Central memory CD8-positive, alpha-beta T cell (primary cell): ENCODE measurements at regions not wholly inside any gene's neighbourhood (a gene's known extent, or its start where the extent isn't known, plus 50 kb on each side); places are given as distances from the start of the nearest gene placed in this dataset.

ENCODE experiments used
- ATAC-seq: fragments of 150-1000 bp; cut with Tn5 transposase; replicated peaks from 2 replicates; pipeline ENCODE4 v1.10.0; 2022; ENCODE audit warnings: mild to moderate bottlenecking, moderate FRiP score, moderate number of reproducible peaks; ENCODE audit not compliant: poor library complexity, severe bottlenecking; ENCODE audit errors: extremely low read depth
- DNase-seq, 2 donors: peaks; one replicate each; pipeline ENCODE4 v3.0.0; 2021; ENCODE audit warnings: low spot score in 2 of 2
- H3K27ac Mint-ChIP-seq: one replicate; pipeline ENCODE4 v1.8.0; 2022; ENCODE audit warnings: low read depth, mild to moderate bottlenecking, moderate library complexity, mixed read lengths
- H3K27me3 Mint-ChIP-seq: one replicate; pipeline ENCODE4 v1.8.0; 2022; ENCODE audit warnings: mixed read lengths
- H3K36me3 Mint-ChIP-seq: one replicate; pipeline ENCODE4 v1.8.0; 2022; ENCODE audit warnings: mild to moderate bottlenecking, moderate library complexity, mixed read lengths; ENCODE audit not compliant: insufficient read depth
- H3K4me1 Mint-ChIP-seq: one replicate; pipeline ENCODE4 v1.8.0; 2022; ENCODE audit warnings: mixed read lengths
- H3K4me3 Mint-ChIP-seq: one replicate; pipeline ENCODE4 v1.8.0; 2022; ENCODE audit warnings: mild to moderate bottlenecking, moderate library complexity, mixed read lengths
- H3K9me3 Mint-ChIP-seq: one replicate; pipeline ENCODE4 v1.8.0; 2022; ENCODE audit warnings: mixed read lengths

DNA sequence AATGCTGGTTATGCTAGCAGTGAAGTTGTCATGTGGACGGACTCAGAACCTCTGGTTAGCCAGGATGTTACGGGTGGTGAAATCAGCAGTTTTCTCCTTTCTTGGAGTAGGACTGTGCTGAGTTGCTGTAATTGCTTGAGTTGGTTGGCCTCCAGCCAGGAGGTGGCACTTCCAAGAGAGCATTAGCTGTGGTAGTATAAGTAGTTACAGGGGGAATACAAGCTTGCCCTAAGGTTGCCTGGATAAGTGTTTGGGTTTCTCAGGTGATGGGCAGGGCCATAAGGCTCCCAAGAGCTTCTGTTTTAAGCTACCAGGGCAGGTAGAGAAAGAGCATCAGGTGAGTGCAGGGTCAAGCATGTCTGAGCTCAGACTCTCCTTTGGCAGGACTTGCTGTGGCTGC, 103.0 kb downstream of the ZNF518B start:
- peaks cover 65% of the 10 kb centered on the region for H3K27me3 Mint-ChIP-seq
- no peak overlapping the region for H3K4me3 Mint-ChIP-seq
- ATAC-seq, result no peak
- H3K9me3 Mint-ChIP-seq, result no peaks in the 10 kb centered on the region
- H3K4me1 Mint-ChIP-seq, result no peaks in the 10 kb centered on the region
- no peak overlapping the region for H3K27ac Mint-ChIP-seq
- H3K36me3 Mint-ChIP-seq, result no peaks in the 10 kb centered on the region
- DNase-seq, result no peak

DNA sequence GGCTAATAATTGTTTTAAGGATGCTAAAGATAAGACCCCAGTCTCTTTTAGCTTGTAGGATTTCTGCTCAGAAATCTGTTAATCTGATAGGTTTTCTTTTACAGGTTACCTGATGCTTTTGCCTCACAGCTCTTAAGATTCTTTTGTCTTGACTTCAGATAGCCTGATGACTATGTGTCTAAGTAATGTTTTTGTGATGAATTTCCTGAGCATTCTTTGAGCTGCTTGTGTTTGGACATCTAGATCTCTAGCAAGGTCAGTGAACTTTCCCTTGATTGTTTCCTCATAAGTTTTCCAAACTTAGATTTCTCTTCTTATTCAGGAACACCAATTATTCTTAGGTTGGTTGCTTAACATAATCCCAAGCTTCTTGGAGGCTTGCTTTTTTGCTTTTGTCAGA, 104.1 kb downstream of the ZNF518B start:
- ATAC-seq (no peak), DNase-seq (no peak)
- no peak overlapping the region for H3K27ac Mint-ChIP-seq
- H3K4me1 Mint-ChIP-seq, result no peaks in the 10 kb centered on the region
- H3K36me3 Mint-ChIP-seq, result no peaks in the 10 kb centered on the region
- peaks cover 61% of the 10 kb centered on the region for H3K27me3 Mint-ChIP-seq
- no peaks in the 10 kb centered on the region for H3K9me3 Mint-ChIP-seq
- H3K4me3 Mint-ChIP-seq, result no peak overlapping the region

DNA sequence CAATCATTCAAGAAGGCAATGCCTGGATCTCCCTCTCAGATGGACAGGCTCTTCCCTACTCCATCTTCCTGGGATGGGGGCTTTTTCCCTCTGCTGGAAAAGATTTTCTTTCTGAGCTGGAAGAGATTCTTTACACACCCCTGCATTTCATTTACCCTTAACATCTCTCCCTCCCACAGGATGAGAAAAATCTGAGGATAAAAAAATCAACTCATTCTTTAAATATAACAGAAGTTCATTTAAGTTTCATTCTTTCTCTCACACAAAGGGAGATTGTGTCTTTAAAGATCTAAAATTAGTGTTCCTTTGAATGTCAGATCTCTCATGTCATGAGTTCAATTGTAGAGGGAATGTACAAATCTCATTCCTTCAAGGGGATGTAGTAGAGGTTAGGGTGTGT, 109.0 kb downstream of the ZNF518B start:
- ATAC-seq (no peak), DNase-seq (no peak)
- no peaks in the 10 kb centered on the region for H3K9me3 Mint-ChIP-seq
- H3K27me3 Mint-ChIP-seq, result peaks cover 56% of the 10 kb centered on the region
- no peak overlapping the region for H3K4me3 Mint-ChIP-seq
- H3K4me1 Mint-ChIP-seq, result no peaks in the 10 kb centered on the region
- H3K27ac Mint-ChIP-seq, result no peak overlapping the region
- no peaks in the 10 kb centered on the region for H3K36me3 Mint-ChIP-seq

GRCh38 chr4:10347815-10348214, 109.4 kb downstream of the ZNF518B start:
- ATAC-seq, result no peak
- H3K4me3 Mint-ChIP-seq, result no peak overlapping the region

GRCh38 chr4:10347281-10347795, 109.9 kb downstream of the ZNF518B start:
- H3K9me3 Mint-ChIP-seq, result no peaks in the 10 kb centered on the region
- no peaks in the 10 kb centered on the region for H3K36me3 Mint-ChIP-seq
- no peak overlapping the region for H3K4me3 Mint-ChIP-seq
- H3K27ac Mint-ChIP-seq, result no peak overlapping the region
- DNase-seq, result no peak
- ATAC-seq, result no peak
- H3K27me3 Mint-ChIP-seq, result peaks cover 65% of the 10 kb centered on the region
- no peaks in the 10 kb centered on the region for H3K4me1 Mint-ChIP-seq

More at GRCh38 chr4:10347815-10348214, 109.4 kb downstream of the ZNF518B start:
- no peak for DNase-seq
- no peak overlapping the region for H3K27ac Mint-ChIP-seq
- peaks cover 60% of the 10 kb centered on the region for H3K27me3 Mint-ChIP-seq
- no peaks in the 10 kb centered on the region for H3K4me1 Mint-ChIP-seq
- no peaks in the 10 kb centered on the region for H3K9me3 Mint-ChIP-seq
- H3K36me3 Mint-ChIP-seq, result no peaks in the 10 kb centered on the region

DNA sequence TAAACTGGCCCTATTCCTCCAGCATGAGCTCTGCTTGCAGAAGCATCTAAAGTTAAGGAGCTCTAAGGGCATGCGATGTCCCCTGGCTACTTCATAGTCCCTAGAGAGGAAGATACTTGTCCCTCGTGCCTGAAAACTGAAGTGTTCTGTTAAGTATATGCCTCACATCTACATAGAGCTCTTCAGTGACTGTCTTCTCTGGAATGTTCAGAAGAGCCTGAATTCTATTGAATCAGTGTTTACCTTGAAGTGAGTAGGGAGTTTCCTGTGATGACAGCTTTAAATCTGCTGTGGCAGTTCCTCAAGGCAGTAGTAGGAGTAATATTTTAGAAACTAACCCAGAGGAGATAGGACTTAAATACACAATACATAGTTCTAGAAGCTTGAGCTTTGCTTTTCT, 111.2 kb downstream of the ZNF518B start:
- ATAC-seq, result no peak
- Mint-ChIP-seq H3K9me3 (no peaks in the 10 kb centered on the region), H3K4me3 (no peak overlapping the region), H3K36me3 (no peaks in the 10 kb centered on the region), H3K27me3 (peaks cover 66% of the 10 kb centered on the region), H3K27ac (no peak overlapping the region), H3K4me1 (no peaks in the 10 kb centered on the region)
- DNase-seq, result no peak

GRCh38 chr4:10345381-10345784, 111.8 kb downstream of the ZNF518B start:
- no peak overlapping the region for H3K27ac Mint-ChIP-seq
- peaks cover 65% of the 10 kb centered on the region for H3K27me3 Mint-ChIP-seq
- ATAC-seq (no peak), DNase-seq (no peak)
- H3K4me1 Mint-ChIP-seq, result no peaks in the 10 kb centered on the region
- H3K4me3 Mint-ChIP-seq, result no peak overlapping the region
- H3K9me3 Mint-ChIP-seq, result no peaks in the 10 kb centered on the region
- H3K36me3 Mint-ChIP-seq, result no peaks in the 10 kb centered on the region

GRCh38 chr4:10344824-10345223, 112.4 kb downstream of the ZNF518B start:
- Mint-ChIP-seq H3K27ac (no peak overlapping the region), H3K9me3 (no peaks in the 10 kb centered on the region), H3K4me3 (no peak overlapping the region), H3K4me1 (no peaks in the 10 kb centered on the region), H3K27me3 (peaks cover 60% of the 10 kb centered on the region), H3K36me3 (no peaks in the 10 kb centered on the region)
- DNase-seq (no peak), ATAC-seq (no peak)

DNA sequence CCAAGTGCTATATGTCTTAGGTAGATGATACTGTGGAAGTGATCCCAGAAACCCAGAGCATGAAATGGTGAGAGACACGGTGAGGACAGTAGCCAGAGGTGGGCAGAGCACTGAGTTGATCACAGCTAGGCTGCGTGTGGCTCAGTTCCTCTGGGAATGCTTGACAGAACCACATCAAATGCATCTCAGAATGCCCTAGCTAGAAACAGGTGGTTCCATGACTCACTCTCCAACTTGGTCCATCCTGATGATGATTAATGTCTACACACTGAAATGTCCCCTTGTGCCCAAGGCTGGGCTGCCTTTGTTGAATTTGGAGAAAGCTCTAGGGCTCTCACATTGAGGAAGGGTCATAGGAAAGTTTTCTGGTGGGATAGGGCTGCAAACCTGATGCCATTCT, 113.6 kb downstream of the ZNF518B start:
- no peak overlapping the region for H3K27ac Mint-ChIP-seq
- H3K4me3 Mint-ChIP-seq, result no peak overlapping the region
- H3K9me3 Mint-ChIP-seq, result no peaks in the 10 kb centered on the region
- H3K27me3 Mint-ChIP-seq, result peaks cover 50% of the 10 kb centered on the region
- ATAC-seq, result no peak
- H3K4me1 Mint-ChIP-seq, result no peaks in the 10 kb centered on the region
- DNase-seq, result no peak
- no peaks in the 10 kb centered on the region for H3K36me3 Mint-ChIP-seq

DNA sequence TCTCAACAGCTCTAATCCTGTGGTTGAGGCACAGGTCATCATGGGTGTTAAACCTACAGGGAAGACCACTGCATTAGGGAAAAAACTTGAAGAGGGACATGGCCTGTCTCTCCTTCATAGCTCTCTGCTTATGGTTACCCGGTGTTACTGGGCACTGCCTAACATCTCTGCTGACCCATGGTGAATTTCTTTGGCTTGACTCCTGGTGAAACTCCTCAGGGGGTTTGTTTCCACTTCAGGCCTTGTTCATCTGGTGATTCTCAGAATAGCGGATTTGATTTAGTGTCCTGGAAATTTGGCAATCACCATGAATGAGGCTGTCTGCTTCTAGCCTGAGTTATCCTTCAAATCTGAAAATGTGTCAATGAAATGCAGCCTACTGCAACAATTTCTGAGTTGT, 114.4 kb downstream of the ZNF518B start:
- no peaks in the 10 kb centered on the region for H3K4me1 Mint-ChIP-seq
- H3K9me3 Mint-ChIP-seq, result no peaks in the 10 kb centered on the region
- H3K4me3 Mint-ChIP-seq, result no peak overlapping the region
- no peak for ATAC-seq
- H3K36me3 Mint-ChIP-seq, result no peaks in the 10 kb centered on the region
- DNase-seq, result no peak
- peaks cover 58% of the 10 kb centered on the region for H3K27me3 Mint-ChIP-seq
- H3K27ac Mint-ChIP-seq, result no peak overlapping the region

DNA sequence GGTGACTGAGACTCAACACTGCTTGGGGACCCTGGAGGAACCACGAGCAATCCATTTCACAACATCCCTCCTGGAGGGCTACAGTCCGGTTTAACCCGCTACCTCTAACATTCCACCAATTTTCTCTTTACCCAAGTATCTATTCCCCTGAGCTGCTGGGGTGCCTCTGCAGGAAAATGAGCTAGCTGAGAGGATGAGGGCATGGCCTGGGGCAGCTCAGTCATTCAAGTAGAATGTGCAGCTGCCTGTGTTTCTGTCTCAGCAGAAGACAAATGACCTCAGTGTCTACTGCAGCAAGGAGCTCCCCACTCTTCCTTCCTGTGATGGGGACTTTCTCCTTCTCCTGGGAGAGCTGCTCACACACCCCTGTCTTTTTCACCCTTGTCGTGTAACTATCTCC, 120.8 kb downstream of the ZNF518B start:
- Mint-ChIP-seq H3K4me1 (no peaks in the 10 kb centered on the region), H3K27me3 (peaks cover 62% of the 10 kb centered on the region), H3K27ac (no peak overlapping the region), H3K36me3 (no peaks in the 10 kb centered on the region), H3K9me3 (no peaks in the 10 kb centered on the region), H3K4me3 (no peak overlapping the region)
- no peak for DNase-seq
- ATAC-seq, result no peak

DNA sequence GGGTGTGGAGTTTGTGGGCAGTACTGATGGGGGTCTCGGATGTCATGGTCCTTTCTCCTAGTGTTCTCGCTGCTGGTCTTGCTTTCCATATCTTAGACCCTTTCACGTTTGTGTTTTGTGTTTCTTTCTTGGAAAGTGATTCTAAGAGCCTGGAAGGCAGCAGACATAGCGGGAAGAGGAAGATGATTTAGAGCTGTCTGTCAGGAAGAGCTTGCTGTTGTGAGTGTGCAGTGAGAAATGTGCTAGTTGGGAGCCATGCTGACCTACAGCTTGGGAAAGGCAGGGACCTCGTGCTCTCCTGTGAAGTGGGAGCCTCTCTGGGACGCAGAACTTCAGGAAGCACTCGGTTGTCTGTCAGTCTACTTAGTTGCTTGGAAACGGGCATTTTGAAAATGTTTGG, 122.2 kb downstream of the ZNF518B start:
- H3K9me3 Mint-ChIP-seq, result no peaks in the 10 kb centered on the region
- no peak for ATAC-seq
- no peak overlapping the region for H3K4me3 Mint-ChIP-seq
- no peaks in the 10 kb centered on the region for H3K36me3 Mint-ChIP-seq
- peaks cover 53% of the 10 kb centered on the region for H3K27me3 Mint-ChIP-seq
- DNase-seq, result no peak
- H3K27ac Mint-ChIP-seq, result no peak overlapping the region
- no peaks in the 10 kb centered on the region for H3K4me1 Mint-ChIP-seq

GRCh38 chr4:10334506-10335028, 122.7 kb downstream of the ZNF518B start:
- DNase-seq, result no peak
- Mint-ChIP-seq H3K4me3 (no peak overlapping the region), H3K4me1 (no peaks in the 10 kb centered on the region), H3K36me3 (no peaks in the 10 kb centered on the region), H3K27me3 (peaks cover 53% of the 10 kb centered on the region), H3K9me3 (no peaks in the 10 kb centered on the region), H3K27ac (no peak overlapping the region)
- no peak for ATAC-seq

DNA sequence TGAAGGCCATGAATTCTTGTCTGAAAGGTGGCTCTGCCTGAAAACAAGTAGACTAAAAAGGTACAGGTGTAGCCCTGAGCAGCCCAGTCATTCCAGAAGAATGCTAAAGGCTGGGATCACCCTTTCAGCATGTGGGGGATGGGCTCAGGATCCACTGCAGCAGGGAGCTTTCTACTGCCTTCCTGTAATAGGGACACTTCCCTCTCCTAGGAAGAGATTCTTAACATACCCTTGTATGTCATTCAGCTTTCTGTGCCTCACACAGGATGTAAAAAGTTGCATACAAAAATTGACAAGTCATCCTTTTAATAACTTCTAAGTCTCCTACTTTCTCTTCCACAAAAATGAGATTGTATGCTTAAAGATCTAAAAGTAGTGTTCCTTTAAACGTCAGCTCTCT, 123.3 kb downstream of the ZNF518B start:
- ATAC-seq (no peak), DNase-seq (no peak)
- Mint-ChIP-seq H3K27ac (no peak overlapping the region), H3K4me1 (no peaks in the 10 kb centered on the region), H3K27me3 (peaks cover 53% of the 10 kb centered on the region), H3K9me3 (no peaks in the 10 kb centered on the region), H3K36me3 (no peaks in the 10 kb centered on the region), H3K4me3 (no peak overlapping the region)
